ENCODE measurements at regions not wholly inside any gene's neighbourhood (a gene's known extent, or its start where the extent isn't known, plus 50 kb on each side); places are given as distances from the start of the nearest gene placed in this dataset.

DNA sequence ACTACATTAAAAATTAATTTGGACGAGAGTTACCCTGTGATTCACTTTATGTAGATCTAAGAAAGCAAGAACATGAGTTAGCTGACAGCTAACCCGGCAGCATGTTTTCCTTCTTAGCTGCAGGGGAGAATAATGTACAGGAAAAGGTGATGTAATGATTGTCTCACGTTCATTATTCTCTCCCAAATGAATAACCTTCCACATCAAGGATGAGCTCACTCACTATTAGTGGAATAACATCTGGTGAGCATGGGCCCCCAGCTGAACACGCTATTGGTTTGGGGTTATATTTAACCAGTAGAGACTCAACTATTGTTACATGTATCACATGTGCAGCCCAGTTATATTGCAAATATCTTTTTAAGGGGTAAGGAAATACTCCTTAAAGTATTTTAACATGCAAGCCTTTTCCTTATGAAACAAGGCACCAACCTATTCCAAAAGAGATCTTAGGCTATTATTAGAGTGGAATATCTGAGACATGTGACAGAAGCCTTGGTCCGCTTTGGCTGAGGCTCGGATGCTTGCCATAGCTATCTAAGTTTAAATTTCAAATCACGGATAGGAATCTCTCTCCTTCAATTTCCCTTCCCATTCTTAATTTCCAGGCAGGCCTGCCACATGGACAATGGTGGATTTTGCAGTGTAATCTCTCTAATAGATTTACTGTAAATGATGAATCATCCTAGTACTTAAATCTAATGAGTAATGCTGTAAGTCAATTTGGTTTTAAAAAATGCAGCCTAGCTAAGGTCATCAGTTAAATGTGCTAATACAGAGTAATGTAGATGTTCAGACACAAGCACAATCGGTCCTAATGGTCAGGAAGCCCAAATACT lies 99.0 kb upstream of the OTUD4 start:
- no peak overlapping the region for H3K56ac ChIP-seq (ENCODE audit: insufficient read length, low read depth, low read length)
- no peak overlapping the region for H3K9ac ChIP-seq (ENCODE audit: extremely low read depth, insufficient read length, low read length)
- H3K4me2 ChIP-seq (ENCODE audit: insufficient read depth, insufficient read length, low read length) = no peak overlapping the region
- no peak overlapping the region for H4K5ac ChIP-seq (ENCODE audit: insufficient read length, low read depth, low read length)
- H4K91ac ChIP-seq (ENCODE audit: insufficient read length, low read depth, low read length) = no peak overlapping the region
- H3K18ac ChIP-seq (ENCODE audit: insufficient read length, low read depth, low read length) = no peak overlapping the region
- Mint-ChIP-seq H3K4me1 (peaks cover 4 to 6% of the 10 kb centered on the region in 2 experiments; a peak in 1 of 4 replicates), H3K27ac (no peak overlapping the region), H3K27me3 (ENCODE audit: low read depth) (no peaks in the 10 kb centered on the region), H3K9me3 (no peaks in the 10 kb centered on the region), H3K4me3 (no peak overlapping the region), H3K36me3 (ENCODE audit: insufficient read depth in 1 of 3, low read depth in 3 of 3) (no peaks in the 10 kb centered on the region)
- no peak overlapping the region for H2AK5ac ChIP-seq (ENCODE audit: insufficient read length, low read length)
- no peak overlapping the region for H3K14ac ChIP-seq (ENCODE audit: insufficient read depth, low read length)
- H3K23me2 ChIP-seq (ENCODE audit: insufficient read length, low read depth, low read length, poor library complexity, severe bottlenecking) = no peaks in the 10 kb centered on the region
- no peaks in the 10 kb centered on the region for H3K79me1 ChIP-seq (ENCODE audit: insufficient read depth, low read depth, low read length, poor library complexity, severe bottlenecking)
- H2BK20ac ChIP-seq (ENCODE audit: low read depth, low read length, poor library complexity, severe bottlenecking) = no peak overlapping the region
- H3K23ac ChIP-seq (ENCODE audit: insufficient read length, low read depth, low read length) = no peak overlapping the region
- whole genome bisulfite sequencing (ENCODE audit: extremely low coverage, insufficient read length, low lambda C conversion rate) = no CpG with 5 or more reads among the region's 8 CpGs
- no peak overlapping the region for H3K4ac ChIP-seq (ENCODE audit: low read depth, low read length)
- H2BK15ac ChIP-seq (ENCODE audit: low read depth, low read length) = no peak overlapping the region
- TF ChIP-seq, protein P1, sequence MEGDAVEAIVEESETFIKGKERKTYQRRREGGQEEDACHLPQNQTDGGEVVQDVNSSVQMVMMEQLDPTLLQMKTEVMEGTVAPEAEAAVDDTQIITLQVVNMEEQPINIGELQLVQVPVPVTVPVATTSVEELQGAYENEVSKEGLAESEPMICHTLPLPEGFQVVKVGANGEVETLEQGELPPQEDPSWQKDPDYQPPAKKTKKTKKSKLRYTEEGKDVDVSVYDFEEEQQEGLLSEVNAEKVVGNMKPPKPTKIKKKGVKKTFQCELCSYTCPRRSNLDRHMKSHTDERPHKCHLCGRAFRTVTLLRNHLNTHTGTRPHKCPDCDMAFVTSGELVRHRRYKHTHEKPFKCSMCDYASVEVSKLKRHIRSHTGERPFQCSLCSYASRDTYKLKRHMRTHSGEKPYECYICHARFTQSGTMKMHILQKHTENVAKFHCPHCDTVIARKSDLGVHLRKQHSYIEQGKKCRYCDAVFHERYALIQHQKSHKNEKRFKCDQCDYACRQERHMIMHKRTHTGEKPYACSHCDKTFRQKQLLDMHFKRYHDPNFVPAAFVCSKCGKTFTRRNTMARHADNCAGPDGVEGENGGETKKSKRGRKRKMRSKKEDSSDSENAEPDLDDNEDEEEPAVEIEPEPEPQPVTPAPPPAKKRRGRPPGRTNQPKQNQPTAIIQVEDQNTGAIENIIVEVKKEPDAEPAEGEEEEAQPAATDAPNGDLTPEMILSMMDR (conservative IDR thresholded peaks at IDR 0.05) = no peak
- no peaks in the 10 kb centered on the region for H4K20me1 ChIP-seq (ENCODE audit: control insufficient read depth, insufficient read depth, insufficient read length)
- no peak overlapping the region for H2BK12ac ChIP-seq (ENCODE audit: insufficient read length, low read depth, low read length)
- H4K8ac ChIP-seq (replicated peaks; ENCODE audit: insufficient read length, low read depth, low read length) = no peak overlapping the region
- no peak overlapping the region for H3T11ph ChIP-seq (ENCODE audit: low read length)
- H3K79me2 ChIP-seq (ENCODE audit: insufficient read depth, low read length) = no peaks in the 10 kb centered on the region
- H3K27ac ChIP-seq (ENCODE audit: insufficient read length, low read depth, low read length) = no peak overlapping the region
- H3K27me3 ChIP-seq (ENCODE audit: insufficient read depth, low read length) = no peaks in the 10 kb centered on the region
- H2AFZ ChIP-seq (ENCODE audit: low read length) = no peak overlapping the region
- DNase-seq = no peak
- H2BK120ac ChIP-seq (ENCODE audit: low read depth, low read length, poor library complexity, severe bottlenecking) = no peak overlapping the region
- no peaks in the 10 kb centered on the region for H3K9me3 ChIP-seq (ENCODE audit: control insufficient read depth, low read depth, low read length)
- no peak overlapping the region for H2BK5ac ChIP-seq (ENCODE audit: insufficient read length, low read length)
- H3K4me1 ChIP-seq (ENCODE audit: insufficient read depth, low read length) = no peaks in the 10 kb centered on the region
